ENCODE measurements at regions not wholly inside any gene's neighbourhood (a gene's known extent, or its start where the extent isn't known, plus 50 kb on each side); places are given as distances from the start of the nearest gene placed in this dataset.

- TF ChIP-seq, protein P1, sequence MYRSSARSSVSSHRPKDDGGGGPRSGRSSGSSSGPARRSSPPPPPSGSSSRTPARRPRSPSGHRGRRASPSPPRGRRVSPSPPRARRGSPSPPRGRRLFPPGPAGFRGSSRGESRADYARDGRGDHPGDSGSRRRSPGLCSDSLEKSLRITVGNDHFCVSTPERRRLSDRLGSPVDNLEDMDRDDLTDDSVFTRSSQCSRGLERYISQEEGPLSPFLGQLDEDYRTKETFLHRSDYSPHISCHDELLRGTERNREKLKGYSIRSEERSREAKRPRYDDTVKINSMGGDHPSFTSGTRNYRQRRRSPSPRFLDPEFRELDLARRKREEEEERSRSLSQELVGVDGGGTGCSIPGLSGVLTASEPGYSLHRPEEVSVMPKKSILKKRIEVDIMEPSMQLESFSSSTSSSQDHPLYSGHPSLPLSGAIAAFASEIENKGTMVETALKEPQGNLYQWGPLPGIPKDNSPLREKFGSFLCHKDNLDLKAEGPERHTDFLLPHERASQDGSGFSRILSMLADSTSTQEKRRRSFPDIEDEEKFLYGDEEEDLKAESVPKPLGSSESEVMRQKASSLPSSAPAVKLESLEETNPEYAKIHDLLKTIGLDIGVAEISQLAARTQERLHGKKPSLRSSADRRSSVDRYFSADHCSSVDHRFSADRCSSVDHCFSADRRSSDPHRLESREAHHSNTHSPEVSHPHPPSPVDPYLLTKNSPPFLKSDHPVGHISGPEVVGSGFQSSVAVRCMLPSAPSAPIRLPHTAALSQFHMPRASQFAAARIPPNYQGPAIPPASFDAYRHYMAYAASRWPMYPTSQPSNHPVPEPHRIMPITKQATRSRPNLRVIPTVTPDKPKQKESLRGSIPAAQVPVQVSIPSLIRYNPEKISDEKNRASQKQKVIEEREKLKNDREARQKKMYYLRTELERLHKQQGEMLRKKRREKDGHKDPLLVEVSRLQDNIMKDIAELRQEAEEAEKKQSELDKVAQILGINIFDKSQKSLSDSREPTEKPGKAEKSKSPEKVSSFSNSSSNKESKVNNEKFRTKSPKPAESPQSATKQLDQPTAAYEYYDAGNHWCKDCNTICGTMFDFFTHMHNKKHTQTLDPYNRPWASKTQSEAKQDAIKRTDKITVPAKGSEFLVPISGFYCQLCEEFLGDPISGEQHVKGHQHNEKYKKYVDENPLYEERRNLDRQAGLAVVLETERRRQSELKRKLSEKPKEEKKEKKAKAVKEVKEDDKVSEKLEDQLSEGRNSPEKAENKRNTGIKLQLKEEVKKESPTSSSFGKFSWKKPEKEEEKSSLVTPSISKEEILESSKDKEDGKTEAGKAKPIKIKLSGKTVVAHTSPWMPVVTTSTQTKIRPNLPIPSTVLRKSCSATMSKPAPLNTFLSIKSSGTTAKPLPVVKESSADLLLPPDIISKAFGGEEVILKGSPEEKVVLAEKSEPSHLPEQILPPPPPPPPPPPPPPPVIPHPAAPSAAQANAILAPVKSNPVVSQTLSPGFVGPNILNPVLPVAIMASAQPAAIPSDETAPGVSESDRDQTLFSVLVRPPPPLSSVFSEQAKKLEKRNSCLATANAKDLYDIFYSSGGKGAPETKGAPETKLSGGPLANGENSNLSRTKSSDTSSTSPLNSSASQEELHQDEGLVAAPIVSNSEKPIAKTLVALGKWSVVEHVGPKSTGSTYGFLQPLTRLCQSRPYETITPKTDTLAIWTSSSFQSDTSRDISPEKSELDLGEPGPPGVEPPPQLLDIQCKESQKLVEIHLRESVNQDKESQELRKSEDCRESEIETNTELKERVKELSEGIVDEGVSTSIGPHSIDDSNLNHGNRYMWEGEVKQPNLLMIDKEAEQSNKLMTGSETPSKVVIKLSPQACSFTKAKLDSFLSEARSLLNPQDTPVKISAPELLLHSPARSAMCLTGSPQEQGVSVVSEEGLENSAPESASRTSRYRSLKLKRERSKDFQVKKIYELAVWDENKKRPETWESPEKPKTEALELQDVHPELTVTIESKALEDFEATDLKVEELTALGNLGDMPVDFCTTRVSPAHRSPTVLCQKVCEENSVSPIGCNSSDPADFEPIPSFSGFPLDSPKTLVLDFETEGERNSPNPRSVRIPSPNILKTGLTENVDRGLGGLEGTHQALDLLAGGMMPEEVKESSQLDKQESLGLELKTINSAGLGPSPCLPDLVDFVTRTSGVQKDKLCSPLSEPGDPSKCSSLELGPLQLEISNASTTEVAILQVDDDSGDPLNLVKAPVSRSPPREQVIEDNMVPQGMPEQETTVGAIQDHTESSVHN (IDR thresholded peaks at IDR 0.05; ENCODE audit: borderline replicate concordance in 1 of 2, low read depth in 1 of 2): no peak
- TF ChIP-seq BRD4 (IDR thresholded peaks at IDR 0.05) (no peak), RCOR1 (IDR thresholded peaks at IDR 0.05; ENCODE audit: borderline replicate concordance in 1 of 2, low read depth in 2 of 2, low read length in 2 of 2) (peak; percentile 83 to 95), ZNF143 (CRISPR knock-in tag; IDR thresholded peaks at IDR 0.05) (no peak), MEF2A (IDR thresholded peaks at IDR 0.05; ENCODE audit: control insufficient read depth, low read depth, low read length) (no peak), CBX3 (IDR thresholded peaks at IDR 0.05; ENCODE audit: borderline replicate concordance in 1 of 2, low read length in 2 of 2) (0 out of 3 replicates have a peak, but pooled peaks of 1 of the 2 experiments have one; percentile 24), ZNF785 (CRISPR knock-in tag; IDR thresholded peaks at IDR 0.05) (no peak), CREB3 (tag; conservative IDR thresholded peaks at IDR 0.05; ENCODE audit: low read depth) (no peak), HDAC3 (IDR thresholded peaks at IDR 0.05; ENCODE audit: borderline replicate concordance, partially characterized antibody) (peak; percentile 73), MLLT1 (IDR thresholded peaks at IDR 0.05) (peak in 1 of 2 experiments; percentile 29; a peak in 1 of 4 replicates), ARNT (IDR thresholded peaks at IDR 0.05) (no peak), SRSF1 (IDR thresholded peaks at IDR 0.05; ENCODE audit: low read depth, low read length) (no peak), PCBP1 (IDR thresholded peaks at IDR 0.05; ENCODE audit: low read depth, low read length, poor library complexity, severe bottlenecking) (no peak), CGGBP1 (CRISPR knock-in tag; IDR thresholded peaks at IDR 0.05) (no peak), RBM15 (IDR thresholded peaks at IDR 0.05; ENCODE audit: insufficient read depth, low read length) (no peak), HNRNPUL1 (IDR thresholded peaks at IDR 0.05; ENCODE audit: low read length) (no peak)
- TF ChIP-seq, protein P2, sequence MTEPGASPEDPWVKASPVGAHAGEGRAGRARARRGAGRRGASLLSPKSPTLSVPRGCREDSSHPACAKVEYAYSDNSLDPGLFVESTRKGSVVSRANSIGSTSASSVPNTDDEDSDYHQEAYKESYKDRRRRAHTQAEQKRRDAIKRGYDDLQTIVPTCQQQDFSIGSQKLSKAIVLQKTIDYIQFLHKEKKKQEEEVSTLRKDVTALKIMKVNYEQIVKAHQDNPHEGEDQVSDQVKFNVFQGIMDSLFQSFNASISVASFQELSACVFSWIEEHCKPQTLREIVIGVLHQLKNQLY (CRISPR knock-in tag; conservative IDR thresholded peaks at IDR 0.05): no peak
Observed at GRCh38 chr15:81942157-81942556, 103.7 kb downstream of the MEX3B start (continued).
